ENCODE measurements at regions not wholly inside any gene's neighbourhood (a gene's known extent, or its start where the extent isn't known, plus 50 kb on each side); places are given as distances from the start of the nearest gene placed in this dataset.

DNA sequence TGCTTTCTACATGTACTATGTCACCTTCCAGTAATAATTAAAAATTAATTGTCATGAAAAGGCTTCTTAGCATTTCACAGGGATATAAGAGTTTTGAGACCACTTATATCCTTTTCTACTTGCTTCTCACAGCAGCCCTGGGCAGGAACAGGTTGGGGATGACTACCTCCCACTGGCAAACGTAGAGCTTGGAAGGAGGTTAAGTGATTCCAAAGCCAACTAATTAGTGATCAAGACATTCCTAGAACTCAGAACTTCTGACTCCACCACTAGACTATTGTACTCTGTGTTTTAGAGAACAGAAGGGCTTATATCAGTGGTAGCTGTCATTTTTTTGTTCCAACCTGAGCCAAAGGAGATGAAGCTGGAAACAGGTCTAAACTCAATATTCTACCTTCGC is 364.5 kb upstream of the BOD1L1 start:
- H3K79me2 ChIP-seq (ENCODE audit: insufficient read depth, low read length): no peaks in the 10 kb centered on the region
- H3K4me1 ChIP-seq (ENCODE audit: insufficient read depth, low read length): peaks cover 59% of the 10 kb centered on the region
- peak overlapping the region; percentile 17 for H2AFZ ChIP-seq (ENCODE audit: low read length)
- no peak for DNase-seq (ENCODE audit: insufficient read length, low spot score, missing footprints)
- TF ChIP-seq CTCF (IDR thresholded peaks at IDR 0.05; ENCODE audit: extremely low read depth, low read depth, low read length): no peak
- no peaks in the 10 kb centered on the region for H3K27me3 ChIP-seq (ENCODE audit: insufficient read depth, low read length)
- H3K4me3 ChIP-seq (ENCODE audit: insufficient read depth, low read length): no peak overlapping the region
- H4K20me1 ChIP-seq (ENCODE audit: insufficient read depth, low read length): no peaks in the 10 kb centered on the region
- H3K9me3 ChIP-seq (ENCODE audit: low read depth, low read length): no peaks in the 10 kb centered on the region
- H3K27ac ChIP-seq (ENCODE audit: low read depth, low read length): peak overlapping the region; percentile 91
- no peak overlapping the region for H3K4me2 ChIP-seq (ENCODE audit: insufficient read depth, low read length)
- no peaks in the 10 kb centered on the region for H3K36me3 ChIP-seq (ENCODE audit: insufficient read depth, low read length)

DNA sequence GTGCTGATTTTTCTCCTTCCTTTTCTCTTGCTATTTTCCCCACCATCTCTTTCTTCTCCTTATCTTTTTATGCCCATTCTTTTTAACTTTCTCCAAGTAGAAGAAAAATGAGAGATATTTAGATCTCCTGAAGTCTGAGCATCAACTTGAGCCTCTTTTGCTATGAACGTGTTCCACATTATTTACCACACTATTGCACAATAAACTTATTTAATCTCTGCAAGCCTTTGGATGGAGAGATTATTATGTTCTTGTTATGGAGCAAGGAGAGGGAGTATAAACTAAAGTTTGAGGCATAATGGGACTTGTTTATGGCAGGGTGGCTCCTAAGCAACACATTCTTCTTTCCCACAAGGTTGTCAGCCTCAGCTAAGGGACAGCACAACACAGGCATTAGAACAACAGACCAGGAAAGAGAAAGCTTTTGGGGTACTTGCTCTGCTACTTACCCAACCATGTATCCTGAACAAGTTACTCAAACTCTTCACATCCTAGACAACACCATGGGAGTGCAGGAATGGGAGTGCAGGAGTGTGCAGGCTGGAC is 365.5 kb upstream of the BOD1L1 start:
- Histone ChIP-seq H3K4me3 (ENCODE audit: insufficient read depth, low read length) (no peak overlapping the region), H3K4me2 (ENCODE audit: insufficient read depth, low read length) (no peak overlapping the region), H3K27ac (ENCODE audit: low read depth, low read length) (peak overlapping the region; percentile 91), H3K36me3 (ENCODE audit: insufficient read depth, low read length) (no peaks in the 10 kb centered on the region), H2AFZ (ENCODE audit: low read length) (peak overlapping the region; percentile 30), H4K20me1 (ENCODE audit: insufficient read depth, low read length) (no peaks in the 10 kb centered on the region), H3K79me2 (ENCODE audit: insufficient read depth, low read length) (no peaks in the 10 kb centered on the region), H3K27me3 (ENCODE audit: insufficient read depth, low read length) (no peaks in the 10 kb centered on the region), H3K4me1 (ENCODE audit: insufficient read depth, low read length) (peaks cover 49% of the 10 kb centered on the region), H3K9me3 (ENCODE audit: low read depth, low read length) (no peaks in the 10 kb centered on the region)
- no peak for TF ChIP-seq CTCF (IDR thresholded peaks at IDR 0.05; ENCODE audit: extremely low read depth, low read depth, low read length)
- DNase-seq (ENCODE audit: insufficient read length, low spot score, missing footprints): no peak

DNA sequence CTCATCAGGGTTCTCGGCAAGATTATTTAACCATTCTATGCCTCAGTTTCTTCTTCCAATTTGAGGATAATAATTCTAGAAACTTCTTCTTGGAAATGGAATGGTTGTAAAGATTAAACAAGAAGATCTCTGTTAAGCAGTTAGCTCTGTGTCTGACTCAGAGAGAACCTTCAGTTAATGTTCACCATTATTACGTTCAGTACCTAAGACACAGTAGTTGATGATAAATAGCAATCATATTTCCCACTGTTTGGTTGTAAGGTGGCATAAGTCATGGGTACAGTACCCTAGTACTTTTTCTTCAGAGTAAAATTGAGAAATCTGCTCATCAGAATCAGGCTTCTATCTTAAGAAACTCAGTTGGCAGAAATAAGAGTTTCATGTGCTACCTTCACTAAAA is 366.5 kb upstream of the BOD1L1 start:
- Histone ChIP-seq H3K4me2 (ENCODE audit: insufficient read depth, low read length) (no peak overlapping the region), H3K4me3 (ENCODE audit: insufficient read depth, low read length) (no peak overlapping the region), H3K27me3 (ENCODE audit: insufficient read depth, low read length) (no peaks in the 10 kb centered on the region), H3K79me2 (ENCODE audit: insufficient read depth, low read length) (no peaks in the 10 kb centered on the region), H3K9me3 (ENCODE audit: low read depth, low read length) (no peaks in the 10 kb centered on the region), H3K4me1 (ENCODE audit: insufficient read depth, low read length) (peaks cover 41% of the 10 kb centered on the region), H3K36me3 (ENCODE audit: insufficient read depth, low read length) (no peaks in the 10 kb centered on the region), H4K20me1 (ENCODE audit: insufficient read depth, low read length) (no peaks in the 10 kb centered on the region), H3K27ac (ENCODE audit: low read depth, low read length) (no peak overlapping the region), H2AFZ (ENCODE audit: low read length) (no peak overlapping the region)
- TF ChIP-seq CTCF (IDR thresholded peaks at IDR 0.05; ENCODE audit: extremely low read depth, low read depth, low read length): no peak
- no peak for DNase-seq (ENCODE audit: insufficient read length, low spot score, missing footprints)

DNA sequence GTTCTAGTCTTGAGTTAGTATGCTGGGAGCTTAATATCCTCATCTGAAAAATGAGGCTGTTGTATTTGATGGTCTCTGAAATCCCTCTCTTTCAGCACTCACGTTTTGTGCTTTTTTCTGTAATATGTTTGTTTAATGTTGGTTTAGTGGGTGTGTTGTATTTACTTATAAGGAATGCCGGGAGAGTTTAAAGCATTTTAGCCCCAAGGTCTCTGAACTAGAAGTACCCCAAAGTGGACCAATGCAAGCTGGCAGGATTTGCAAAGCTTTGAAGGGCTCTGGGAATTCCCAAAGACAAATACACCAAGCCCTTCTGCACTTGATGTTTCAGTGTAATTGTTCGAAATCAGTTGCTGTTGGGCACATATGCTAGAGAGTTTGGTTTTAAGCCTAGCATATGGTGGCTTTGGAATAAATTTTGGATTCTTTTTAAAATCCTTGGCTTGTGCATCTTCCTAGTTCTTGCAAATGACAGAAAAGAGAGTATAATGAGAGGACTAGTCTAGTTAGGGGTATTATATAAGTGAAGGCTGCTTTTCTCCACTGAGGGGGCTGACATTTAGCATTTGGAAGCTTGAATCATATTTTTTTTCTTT is 371.4 kb upstream of the BOD1L1 start:
- no peak overlapping the region for H3K4me2 ChIP-seq (ENCODE audit: insufficient read depth, low read length)
- H3K4me1 ChIP-seq (ENCODE audit: insufficient read depth, low read length): peaks cover 5% of the 10 kb centered on the region
- no peak for DNase-seq (ENCODE audit: insufficient read length, low spot score, missing footprints)
- no peak for TF ChIP-seq CTCF (IDR thresholded peaks at IDR 0.05; ENCODE audit: extremely low read depth, low read depth, low read length)
- H3K27ac ChIP-seq (ENCODE audit: low read depth, low read length): no peak overlapping the region
- H3K4me3 ChIP-seq (ENCODE audit: insufficient read depth, low read length): no peak overlapping the region
- H3K9me3 ChIP-seq (ENCODE audit: low read depth, low read length): no peaks in the 10 kb centered on the region
- H3K27me3 ChIP-seq (ENCODE audit: insufficient read depth, low read length): no peaks in the 10 kb centered on the region
- no peak overlapping the region for H2AFZ ChIP-seq (ENCODE audit: low read length)
- no peaks in the 10 kb centered on the region for H3K36me3 ChIP-seq (ENCODE audit: insufficient read depth, low read length)
- H3K79me2 ChIP-seq (ENCODE audit: insufficient read depth, low read length): no peaks in the 10 kb centered on the region
- no peaks in the 10 kb centered on the region for H4K20me1 ChIP-seq (ENCODE audit: insufficient read depth, low read length)
